MCF 10A (cell line): ENCODE measurements at regions not wholly inside any gene's neighbourhood (a gene's known extent, or its start where the extent isn't known, plus 50 kb on each side); places are given as distances from the start of the nearest gene placed in this dataset.

Experiments used
- BruUV-seq: library from RNA; stranded (reverse); fragments of 400-500 nt; replicated peaks from 2 replicates; lab custom pipeline; 2021; lab: Mats Ljungman, UMichigan
- CTCF ChIA-PET: fragments of 300-600 bp; sonication (Branson Sonifier 250); formaldehyde crosslinking; extraction: SDS; loops from one replicate; lab custom pipeline; 2021; ENCODE audit warnings: antibody characterized with exemption, inconsistent platforms; lab: Yijun Ruan, JAX
- POLR2A ChIA-PET: fragments of 300-600, 350-650 bp; sonication (Branson Sonifier 250); formaldehyde crosslinking; extraction: SDS; loops from one replicate; lab custom pipeline; 2020; ENCODE audit warnings: antibody characterized with exemption, inconsistent platforms; lab: Yijun Ruan, JAX
- DNase-seq: peaks from one replicate; pipeline ENCODE4 v3.0.0-alpha.2; 2018; ENCODE audit not compliant: unreplicated experiment
- H3K27ac Mint-ChIP-seq: one replicate; pipeline ENCODE4 v1.8.0; 2022; ENCODE audit warnings: mild to moderate bottlenecking, low read depth, mixed read lengths; ENCODE audit not compliant: unreplicated experiment
- H3K27me3 Mint-ChIP-seq: one replicate; pipeline ENCODE4 v1.8.0; 2022; ENCODE audit warnings: mixed read lengths; ENCODE audit not compliant: insufficient read depth, unreplicated experiment
- H3K36me3 Mint-ChIP-seq: one replicate; pipeline ENCODE4 v1.8.0; 2022; ENCODE audit warnings: mild to moderate bottlenecking, moderate library complexity, mixed read lengths; ENCODE audit not compliant: insufficient read depth, unreplicated experiment
- H3K4me1 Mint-ChIP-seq: one replicate; pipeline ENCODE4 v1.8.0; 2022; ENCODE audit warnings: mixed read lengths; ENCODE audit not compliant: insufficient read depth, unreplicated experiment
- H3K4me3 Mint-ChIP-seq: one replicate; pipeline ENCODE4 v1.8.0; 2022; ENCODE audit warnings: mild to moderate bottlenecking, moderate library complexity, mixed read lengths; ENCODE audit not compliant: unreplicated experiment
- H3K9me3 Mint-ChIP-seq: one replicate; pipeline ENCODE4 v1.8.0; 2022; ENCODE audit warnings: mixed read lengths; ENCODE audit not compliant: unreplicated experiment
- intact Hi-C: fragments of 100-400 bp; cut with micrococcal nuclease; formaldehyde crosslinking; loops from 2 replicates; pipeline ENCODE4 v1.14.1; 2022
- TF ChIP-seq, protein P1 (sequence below): fragments of 200-600 bp; IDR thresholded peaks from one replicate; pipeline ENCODE4 v1.8.0; 2022; ENCODE audit warnings: antibody characterized with exemption, mild to moderate bottlenecking; ENCODE audit not compliant: unreplicated experiment

- H3K27me3 Mint-ChIP-seq, result peaks cover 62% of the 10 kb centered on the region
- no peaks in the 10 kb centered on the region for H3K36me3 Mint-ChIP-seq
- H3K27ac Mint-ChIP-seq, result no peak overlapping the region
- no TSS peak for BruUV-seq
- H3K4me1 Mint-ChIP-seq, result no peaks in the 10 kb centered on the region
- CTCF ChIA-PET, result no interaction called here
- POLR2A ChIA-PET, result interaction anchor here (0.7 kb wide), 1 partner anchor 52 kb away, joined by 3 read pairs; no protein-coding TSS in a partner anchor
- no peak for DNase-seq
- intact Hi-C loops, result no loop called here
- H3K4me3 Mint-ChIP-seq, result no peak overlapping the region
- H3K9me3 Mint-ChIP-seq, result no peaks in the 10 kb centered on the region
- TF ChIP-seq, protein P1, sequence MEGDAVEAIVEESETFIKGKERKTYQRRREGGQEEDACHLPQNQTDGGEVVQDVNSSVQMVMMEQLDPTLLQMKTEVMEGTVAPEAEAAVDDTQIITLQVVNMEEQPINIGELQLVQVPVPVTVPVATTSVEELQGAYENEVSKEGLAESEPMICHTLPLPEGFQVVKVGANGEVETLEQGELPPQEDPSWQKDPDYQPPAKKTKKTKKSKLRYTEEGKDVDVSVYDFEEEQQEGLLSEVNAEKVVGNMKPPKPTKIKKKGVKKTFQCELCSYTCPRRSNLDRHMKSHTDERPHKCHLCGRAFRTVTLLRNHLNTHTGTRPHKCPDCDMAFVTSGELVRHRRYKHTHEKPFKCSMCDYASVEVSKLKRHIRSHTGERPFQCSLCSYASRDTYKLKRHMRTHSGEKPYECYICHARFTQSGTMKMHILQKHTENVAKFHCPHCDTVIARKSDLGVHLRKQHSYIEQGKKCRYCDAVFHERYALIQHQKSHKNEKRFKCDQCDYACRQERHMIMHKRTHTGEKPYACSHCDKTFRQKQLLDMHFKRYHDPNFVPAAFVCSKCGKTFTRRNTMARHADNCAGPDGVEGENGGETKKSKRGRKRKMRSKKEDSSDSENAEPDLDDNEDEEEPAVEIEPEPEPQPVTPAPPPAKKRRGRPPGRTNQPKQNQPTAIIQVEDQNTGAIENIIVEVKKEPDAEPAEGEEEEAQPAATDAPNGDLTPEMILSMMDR, result no peak
Measured at GRCh38 chr2:169426069-169426663, 53.1 kb upstream of the BBS5 start.

DNA sequence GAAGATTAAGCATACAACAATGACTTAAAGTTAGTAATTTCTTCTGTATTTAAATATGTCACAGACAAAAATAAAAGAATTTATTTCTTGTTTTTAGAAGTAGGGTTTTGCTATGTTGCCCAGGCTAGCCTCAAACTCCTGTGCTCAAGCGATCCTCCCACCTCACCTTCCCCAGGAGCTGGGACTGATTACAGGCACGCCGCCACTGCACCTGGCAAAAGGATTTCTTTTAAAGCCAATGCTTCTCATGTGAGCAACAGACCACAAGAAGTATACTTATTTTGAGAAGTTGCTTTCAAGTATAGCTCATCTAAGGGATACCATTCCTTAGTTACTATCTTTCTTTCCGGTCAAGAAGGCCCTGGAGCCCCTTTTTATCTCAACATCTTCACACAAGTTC lies 57.2 kb upstream of the BBS5 start:
- no peaks in the 10 kb centered on the region for H3K4me1 Mint-ChIP-seq
- H3K27me3 Mint-ChIP-seq, result peaks cover 84% of the 10 kb centered on the region
- TF ChIP-seq, protein P1, result no peak
- H3K27ac Mint-ChIP-seq, result no peak overlapping the region
- H3K9me3 Mint-ChIP-seq, result peaks cover 8% of the 10 kb centered on the region
- no peak overlapping the region for H3K4me3 Mint-ChIP-seq
- CTCF ChIA-PET, result interaction anchor here (0.6 kb wide), 1 partner anchor 37 kb away, joined by 3 read pairs; no protein-coding TSS in a partner anchor
- DNase-seq, result no peak
- intact Hi-C loops, result no loop called here
- no TSS peak for BruUV-seq
- H3K36me3 Mint-ChIP-seq, result no peaks in the 10 kb centered on the region
- POLR2A ChIA-PET, result interaction anchor here (0.6 kb wide), 1 partner anchor 82 kb away, joined by 3 read pairs; no protein-coding TSS in a partner anchor

DNA sequence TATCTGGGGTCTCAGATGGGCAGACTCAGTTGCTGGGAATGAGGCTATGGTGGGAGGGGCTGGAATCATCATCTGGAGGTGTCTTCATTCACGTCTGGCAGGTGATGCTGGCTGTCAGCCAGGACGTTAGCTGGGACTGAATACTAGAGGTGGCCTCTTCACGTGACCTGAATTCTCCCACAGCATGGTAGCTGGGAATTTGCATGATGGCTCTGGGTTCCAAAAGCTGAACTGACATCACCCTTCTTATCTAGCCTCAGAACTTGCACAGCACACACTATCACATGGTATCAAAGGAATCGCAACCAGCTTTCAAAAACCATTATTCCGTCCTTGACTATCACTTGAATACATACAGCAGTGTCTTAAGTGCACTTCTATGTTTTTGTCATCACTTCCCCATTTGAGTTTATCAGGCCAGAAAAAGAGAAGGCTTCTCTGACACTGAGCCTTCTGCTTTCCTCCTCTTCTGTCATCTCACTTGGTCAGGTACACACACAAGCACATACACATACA lies 53.0 kb upstream of the LRP2 start:
- H3K9me3 Mint-ChIP-seq, result peaks cover 4% of the 10 kb centered on the region
- H3K4me1 Mint-ChIP-seq, result no peaks in the 10 kb centered on the region
- no peak overlapping the region for H3K27ac Mint-ChIP-seq
- intact Hi-C loops, result no loop called here
- ChIA-PET POLR2A (no interaction called here), CTCF (interaction anchor here (0.6 to 0.8 kb wide), 2 partner anchors 368 to 466 kb away, joined by 3 to 4 read pairs; no protein-coding TSS in a partner anchor)
- H3K36me3 Mint-ChIP-seq, result no peaks in the 10 kb centered on the region
- TF ChIP-seq, protein P1, result no peak
- DNase-seq, result no peak
- BruUV-seq, result no TSS peak
- no peak overlapping the region for H3K4me3 Mint-ChIP-seq
- peaks cover 100% of the 10 kb centered on the region for H3K27me3 Mint-ChIP-seq
